ENCODE measurements at regions not wholly inside any gene's neighbourhood (a gene's known extent, or its start where the extent isn't known, plus 50 kb on each side); places are given as distances from the start of the nearest gene placed in this dataset.

- H3K9me3 ChIP-seq (ENCODE audit: control insufficient read depth in 2 of 2, low read length in 2 of 2): no peaks in the 10 kb centered on the region
- no peaks in the 10 kb centered on the region for H3K4me1 ChIP-seq (ENCODE audit: control insufficient read depth in 2 of 2, insufficient read depth in 2 of 2, low read length in 2 of 2)
- H3K36me3 ChIP-seq (ENCODE audit: control insufficient read depth in 2 of 2, insufficient read depth in 2 of 2, low read length in 2 of 2): no peaks in the 10 kb centered on the region
- H3K27ac ChIP-seq (ENCODE audit: low read depth in 2 of 2, low read length in 2 of 2): no peak overlapping the region
- no peak overlapping the region for H3K9ac ChIP-seq (ENCODE audit: low read depth in 1 of 2, low read length in 2 of 2)
- no peak overlapping the region for H3K4me3 ChIP-seq (ENCODE audit: low read length in 2 of 2)
- H3K27me3 ChIP-seq (ENCODE audit: control insufficient read depth in 2 of 2, insufficient read depth in 2 of 2, low read length in 2 of 2): no peaks in the 10 kb centered on the region
These were observed 143.4 kb downstream of the ZIC5 start for GRCh38 chr13:99828123-99828522.

- Histone ChIP-seq H3K4me1 (ENCODE audit: control insufficient read depth in 2 of 2, insufficient read depth in 2 of 2, low read length in 2 of 2) (no peaks in the 10 kb centered on the region), H3K9me3 (ENCODE audit: control insufficient read depth in 2 of 2, low read length in 2 of 2) (no peaks in the 10 kb centered on the region), H3K9ac (ENCODE audit: low read depth in 1 of 2, low read length in 2 of 2) (no peak overlapping the region), H3K36me3 (ENCODE audit: control insufficient read depth in 2 of 2, insufficient read depth in 2 of 2, low read length in 2 of 2) (no peaks in the 10 kb centered on the region), H3K27me3 (ENCODE audit: control insufficient read depth in 2 of 2, insufficient read depth in 2 of 2, low read length in 2 of 2) (no peaks in the 10 kb centered on the region), H3K4me3 (ENCODE audit: low read length in 2 of 2) (no peak overlapping the region), H3K27ac (ENCODE audit: low read depth in 2 of 2, low read length in 2 of 2) (no peak overlapping the region)
These were observed 144.4 kb downstream of the ZIC5 start for GRCh38 chr13:99827011-99827772.

- Histone ChIP-seq H3K9me3 (ENCODE audit: control insufficient read depth in 2 of 2, low read length in 2 of 2) (no peaks in the 10 kb centered on the region), H3K9ac (ENCODE audit: low read depth in 1 of 2, low read length in 2 of 2) (no peak overlapping the region), H3K27me3 (ENCODE audit: control insufficient read depth in 2 of 2, insufficient read depth in 2 of 2, low read length in 2 of 2) (no peaks in the 10 kb centered on the region), H3K36me3 (ENCODE audit: control insufficient read depth in 2 of 2, insufficient read depth in 2 of 2, low read length in 2 of 2) (no peaks in the 10 kb centered on the region), H3K4me1 (ENCODE audit: control insufficient read depth in 2 of 2, insufficient read depth in 2 of 2, low read length in 2 of 2) (no peaks in the 10 kb centered on the region), H3K27ac (ENCODE audit: low read depth in 2 of 2, low read length in 2 of 2) (no peak overlapping the region), H3K4me3 (ENCODE audit: low read length in 2 of 2) (no peak overlapping the region)
These were observed 147.6 kb downstream of the ZIC5 start for GRCh38 chr13:99823961-99824360.

GRCh38 chr13:99822820-99823219 is 148.7 kb downstream of the ZIC5 start:
- no peaks in the 10 kb centered on the region for H3K9me3 ChIP-seq (ENCODE audit: control insufficient read depth in 2 of 2, low read length in 2 of 2)
- no peak overlapping the region for H3K9ac ChIP-seq (ENCODE audit: low read depth in 1 of 2, low read length in 2 of 2)
- no peak overlapping the region for H3K4me3 ChIP-seq (ENCODE audit: low read length in 2 of 2)
- H3K4me1 ChIP-seq (ENCODE audit: control insufficient read depth in 2 of 2, insufficient read depth in 2 of 2, low read length in 2 of 2): no peaks in the 10 kb centered on the region
- H3K27me3 ChIP-seq (ENCODE audit: control insufficient read depth in 2 of 2, insufficient read depth in 2 of 2, low read length in 2 of 2): no peaks in the 10 kb centered on the region
- no peak overlapping the region for H3K27ac ChIP-seq (ENCODE audit: low read depth in 2 of 2, low read length in 2 of 2)
- H3K36me3 ChIP-seq (ENCODE audit: control insufficient read depth in 2 of 2, insufficient read depth in 2 of 2, low read length in 2 of 2): no peaks in the 10 kb centered on the region

GRCh38 chr13:99821741-99822140 is 149.8 kb downstream of the ZIC5 start:
- H3K27ac ChIP-seq (ENCODE audit: low read depth in 2 of 2, low read length in 2 of 2): no peak overlapping the region
- H3K4me1 ChIP-seq (ENCODE audit: control insufficient read depth in 2 of 2, insufficient read depth in 2 of 2, low read length in 2 of 2): no peaks in the 10 kb centered on the region
- H3K9me3 ChIP-seq (ENCODE audit: control insufficient read depth in 2 of 2, low read length in 2 of 2): no peaks in the 10 kb centered on the region
- no peaks in the 10 kb centered on the region for H3K27me3 ChIP-seq (ENCODE audit: control insufficient read depth in 2 of 2, insufficient read depth in 2 of 2, low read length in 2 of 2)
- H3K4me3 ChIP-seq (ENCODE audit: low read length in 2 of 2): no peak overlapping the region
- no peak overlapping the region for H3K9ac ChIP-seq (ENCODE audit: low read depth in 1 of 2, low read length in 2 of 2)
- H3K36me3 ChIP-seq (ENCODE audit: control insufficient read depth in 2 of 2, insufficient read depth in 2 of 2, low read length in 2 of 2): no peaks in the 10 kb centered on the region

GRCh38 chr13:99819967-99820366 is 151.6 kb downstream of the ZIC5 start:
- Histone ChIP-seq H3K36me3 (ENCODE audit: control insufficient read depth in 2 of 2, insufficient read depth in 2 of 2, low read length in 2 of 2) (no peaks in the 10 kb centered on the region), H3K4me3 (ENCODE audit: low read length in 2 of 2) (no peak overlapping the region), H3K9me3 (ENCODE audit: control insufficient read depth in 2 of 2, low read length in 2 of 2) (no peaks in the 10 kb centered on the region), H3K27ac (ENCODE audit: low read depth in 2 of 2, low read length in 2 of 2) (no peak overlapping the region), H3K4me1 (ENCODE audit: control insufficient read depth in 2 of 2, insufficient read depth in 2 of 2, low read length in 2 of 2) (no peaks in the 10 kb centered on the region), H3K9ac (ENCODE audit: low read depth in 1 of 2, low read length in 2 of 2) (no peak overlapping the region), H3K27me3 (ENCODE audit: control insufficient read depth in 2 of 2, insufficient read depth in 2 of 2, low read length in 2 of 2) (no peaks in the 10 kb centered on the region)

GRCh38 chr13:99816321-99816720 is 155.2 kb downstream of the ZIC5 start:
- Histone ChIP-seq H3K36me3 (ENCODE audit: control insufficient read depth in 2 of 2, insufficient read depth in 2 of 2, low read length in 2 of 2) (no peaks in the 10 kb centered on the region), H3K9me3 (ENCODE audit: control insufficient read depth in 2 of 2, low read length in 2 of 2) (no peaks in the 10 kb centered on the region), H3K4me1 (ENCODE audit: control insufficient read depth in 2 of 2, insufficient read depth in 2 of 2, low read length in 2 of 2) (no peaks in the 10 kb centered on the region), H3K4me3 (ENCODE audit: low read length in 2 of 2) (no peak overlapping the region), H3K27me3 (ENCODE audit: control insufficient read depth in 2 of 2, insufficient read depth in 2 of 2, low read length in 2 of 2) (no peaks in the 10 kb centered on the region), H3K27ac (ENCODE audit: low read depth in 2 of 2, low read length in 2 of 2) (no peak overlapping the region), H3K9ac (ENCODE audit: low read depth in 1 of 2, low read length in 2 of 2) (no peak overlapping the region)

- H3K4me1 ChIP-seq (ENCODE audit: control insufficient read depth in 2 of 2, insufficient read depth in 2 of 2, low read length in 2 of 2): peaks cover 0 to 2% of the 10 kb centered on the region in 2 donors
- H3K4me3 ChIP-seq (ENCODE audit: low read length in 2 of 2): no peak overlapping the region
- H3K27ac ChIP-seq (ENCODE audit: low read depth in 2 of 2, low read length in 2 of 2): no peak overlapping the region
- no peaks in the 10 kb centered on the region for H3K27me3 ChIP-seq (ENCODE audit: control insufficient read depth in 2 of 2, insufficient read depth in 2 of 2, low read length in 2 of 2)
- H3K9me3 ChIP-seq (ENCODE audit: control insufficient read depth in 2 of 2, low read length in 2 of 2): no peaks in the 10 kb centered on the region
- no peak overlapping the region for H3K9ac ChIP-seq (ENCODE audit: low read depth in 1 of 2, low read length in 2 of 2)
- H3K36me3 ChIP-seq (ENCODE audit: control insufficient read depth in 2 of 2, insufficient read depth in 2 of 2, low read length in 2 of 2): no peaks in the 10 kb centered on the region
These were observed 158.1 kb downstream of the ZIC5 start for GRCh38 chr13:99813336-99814095.

GRCh38 chr13:99812625-99813024 is 158.9 kb downstream of the ZIC5 start:
- Histone ChIP-seq H3K9ac (ENCODE audit: low read depth in 1 of 2, low read length in 2 of 2) (no peak overlapping the region), H3K4me1 (ENCODE audit: control insufficient read depth in 2 of 2, insufficient read depth in 2 of 2, low read length in 2 of 2) (peaks cover 0 to 2% of the 10 kb centered on the region in 2 donors), H3K9me3 (ENCODE audit: control insufficient read depth in 2 of 2, low read length in 2 of 2) (no peaks in the 10 kb centered on the region), H3K27ac (ENCODE audit: low read depth in 2 of 2, low read length in 2 of 2) (no peak overlapping the region), H3K36me3 (ENCODE audit: control insufficient read depth in 2 of 2, insufficient read depth in 2 of 2, low read length in 2 of 2) (no peaks in the 10 kb centered on the region), H3K4me3 (ENCODE audit: low read length in 2 of 2) (no peak overlapping the region), H3K27me3 (ENCODE audit: control insufficient read depth in 2 of 2, insufficient read depth in 2 of 2, low read length in 2 of 2) (no peaks in the 10 kb centered on the region)

GRCh38 chr13:99811067-99811700 is 160.4 kb downstream of the ZIC5 start:
- Histone ChIP-seq H3K36me3 (ENCODE audit: control insufficient read depth in 2 of 2, insufficient read depth in 2 of 2, low read length in 2 of 2) (no peaks in the 10 kb centered on the region), H3K27ac (ENCODE audit: low read depth in 2 of 2, low read length in 2 of 2) (no peak overlapping the region), H3K9ac (ENCODE audit: low read depth in 1 of 2, low read length in 2 of 2) (no peak overlapping the region), H3K4me1 (ENCODE audit: control insufficient read depth in 2 of 2, insufficient read depth in 2 of 2, low read length in 2 of 2) (peaks cover 2 to 3% of the 10 kb centered on the region in 2 donors), H3K4me3 (ENCODE audit: low read length in 2 of 2) (no peak overlapping the region), H3K9me3 (ENCODE audit: control insufficient read depth in 2 of 2, low read length in 2 of 2) (no peaks in the 10 kb centered on the region), H3K27me3 (ENCODE audit: control insufficient read depth in 2 of 2, insufficient read depth in 2 of 2, low read length in 2 of 2) (no peaks in the 10 kb centered on the region)
